ENCODE measurements at regions not wholly inside any gene's neighbourhood (a gene's known extent, or its start where the extent isn't known, plus 50 kb on each side); places are given as distances from the start of the nearest gene placed in this dataset.
"Not testable (repeated sequence)": the region's sequence is repeated elsewhere in the genome, so short reads cannot be mapped to it uniquely, and the experiment has no call there.

GRCh38 chr12:46514886-46515285, 142.3 kb upstream of the SLC38A2 start:
- in situ Hi-C loops (cut with HindIII; ENCODE audit: low sequenced_read_pairs): no loop called here
- no peak for TF ChIP-seq CTCF (IDR thresholded peaks at IDR 0.05; ENCODE audit: low read depth, low read length, missing control alignments)
- DNase-seq (ENCODE audit: low read depth): no peak

GRCh38 chr12:46510257-46510656, 137.7 kb upstream of the SLC38A2 start:
- H3K4me3 ChIP-seq (ENCODE audit: low read depth, low read length); DNase-seq (ENCODE audit: low read depth); in situ Hi-C loops (cut with HindIII; ENCODE audit: low sequenced_read_pairs): not testable (repeated sequence)

More at GRCh38 chr12:46514886-46515285, 142.3 kb upstream of the SLC38A2 start:
- H3K4me3 ChIP-seq (ENCODE audit: low read depth, low read length): no peak overlapping the region

GRCh38 chr12:46509135-46509534, 136.6 kb upstream of the SLC38A2 start:
- in situ Hi-C loops (cut with HindIII; ENCODE audit: low sequenced_read_pairs): no loop called here
- no peak for TF ChIP-seq CTCF (IDR thresholded peaks at IDR 0.05; ENCODE audit: low read depth, low read length, missing control alignments)
- H3K4me3 ChIP-seq (ENCODE audit: low read depth, low read length): no peak overlapping the region
- no peak for DNase-seq (ENCODE audit: low read depth)

- DNase-seq (ENCODE audit: low read depth): no peak
- in situ Hi-C loops (cut with HindIII; ENCODE audit: low sequenced_read_pairs): no loop called here
- no peak overlapping the region for H3K4me3 ChIP-seq (ENCODE audit: low read depth, low read length)
- no peak for TF ChIP-seq CTCF (IDR thresholded peaks at IDR 0.05; ENCODE audit: low read depth, low read length, missing control alignments)
Measured at GRCh38 chr12:46508651-46509050, 136.1 kb upstream of the SLC38A2 start.

- TF ChIP-seq CTCF (IDR thresholded peaks at IDR 0.05; ENCODE audit: low read depth, low read length, missing control alignments): no peak
- DNase-seq (ENCODE audit: low read depth): no peak
- H3K4me3 ChIP-seq (ENCODE audit: low read depth, low read length): no peak overlapping the region
- in situ Hi-C loops (cut with HindIII; ENCODE audit: low sequenced_read_pairs): no loop called here
Measured at GRCh38 chr12:46507766-46508165, 135.2 kb upstream of the SLC38A2 start.

GRCh38 chr12:46506961-46507360, 134.4 kb upstream of the SLC38A2 start:
- DNase-seq (ENCODE audit: low read depth): no peak
- in situ Hi-C loops (cut with HindIII; ENCODE audit: low sequenced_read_pairs): no loop called here
- no peak for TF ChIP-seq CTCF (IDR thresholded peaks at IDR 0.05; ENCODE audit: low read depth, low read length, missing control alignments)
- H3K4me3 ChIP-seq (ENCODE audit: low read depth, low read length): no peak overlapping the region

- H3K4me3 ChIP-seq (ENCODE audit: low read depth, low read length): no peak overlapping the region
- TF ChIP-seq CTCF (IDR thresholded peaks at IDR 0.05; ENCODE audit: low read depth, low read length, missing control alignments): no peak
- in situ Hi-C loops (cut with HindIII; ENCODE audit: low sequenced_read_pairs): no loop called here
- no peak for DNase-seq (ENCODE audit: low read depth)
Measured at GRCh38 chr12:46506198-46506597, 133.6 kb upstream of the SLC38A2 start.

All from astrocyte of the cerebellum (primary cell).